D721Med (cell line): ENCODE measurements at regions not wholly inside any gene's neighbourhood (a gene's known extent, or its start where the extent isn't known, plus 50 kb on each side); places are given as distances from the start of the nearest gene placed in this dataset.
"Not testable (repeated sequence)": the region's sequence is repeated elsewhere in the genome, so short reads cannot be mapped to it uniquely, and the experiment has no call there.

ENCODE experiments used
- DNase-seq: peaks from one replicate; pipeline ENCODE4 v3.0.0; 2011; ENCODE audit warnings: low spot score; ENCODE audit not compliant: insufficient read length
- FAIRE-seq: peaks from 2 replicates; lab custom pipeline; 2011; peaks lifted over from hg19 to GRCh38; lab: Jason Lieb, UNC
- CTCF ChIP-seq: IDR thresholded peaks from 2 replicates; pipeline ENCODE4 v1.5.1; 2012; ENCODE audit warnings: mild to moderate bottlenecking, control low read depth; ENCODE audit not compliant: insufficient read depth; ENCODE audit errors: missing control alignments

GRCh38 chr3:194064380-194065332 lies 71.3 kb upstream of the HES1 start:
- no peak for TF ChIP-seq CTCF
- DNase-seq (no peak), FAIRE-seq (no peak)

DNA sequence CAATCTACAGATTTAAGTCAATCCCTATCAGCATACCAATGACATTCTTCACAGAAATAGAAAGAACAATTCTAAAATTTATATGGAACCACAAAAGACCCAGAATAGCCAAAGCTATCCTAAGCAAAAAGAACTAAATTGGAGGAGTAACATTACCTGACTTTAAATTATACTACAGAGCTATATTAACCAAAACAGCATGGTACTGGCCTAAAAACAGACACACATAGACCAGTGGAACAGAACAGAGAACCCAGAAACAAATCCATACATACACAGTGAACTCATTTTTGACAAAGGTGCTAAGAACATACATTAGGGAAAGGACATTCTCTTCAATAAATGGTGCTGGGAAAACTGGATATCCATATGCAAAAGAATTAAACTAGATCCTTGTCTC lies 68.6 kb upstream of the HES1 start:
- DNase-seq, FAIRE-seq: not testable (repeated sequence)

- FAIRE-seq, result no peak
- no peak for DNase-seq
- TF ChIP-seq CTCF, result no peak
Observed at GRCh38 chr3:194067949-194068362, 68.0 kb upstream of the HES1 start.

GRCh38 chr3:194069421-194070219 lies 66.3 kb upstream of the HES1 start:
- no peak for TF ChIP-seq CTCF
- DNase-seq (no peak), FAIRE-seq (no peak)

DNA sequence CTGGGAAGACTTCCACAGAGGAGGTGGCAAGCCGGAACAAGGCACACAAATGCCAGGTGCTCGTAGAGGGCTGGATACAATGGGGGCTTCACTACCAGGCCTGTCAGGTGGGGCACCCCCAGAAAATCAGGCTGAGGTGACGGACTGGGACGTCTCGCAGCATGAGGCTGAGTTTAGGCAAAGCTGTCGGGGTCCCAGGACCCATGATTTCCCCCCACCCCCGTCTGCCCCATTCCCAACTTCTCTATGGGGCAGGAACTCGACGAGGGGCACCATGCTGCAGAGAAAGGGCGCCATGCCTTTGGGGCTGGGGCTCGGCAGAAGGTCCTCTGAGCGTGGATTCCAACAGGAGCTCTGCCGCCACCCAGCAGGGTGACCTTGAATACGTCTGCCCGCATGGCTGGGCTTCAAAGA lies 65.7 kb upstream of the HES1 start:
- TF ChIP-seq CTCF, result no peak
- FAIRE-seq, result no peak

GRCh38 chr3:194070634-194071409 lies 65.1 kb upstream of the HES1 start:
- peak; percentile 60 for DNase-seq
- no peak for FAIRE-seq
- no peak for TF ChIP-seq CTCF

More for the DNA sequence above, 65.7 kb upstream of the HES1 start:
- DNase-seq, result no peak

GRCh38 chr3:194072097-194072428 lies 63.9 kb upstream of the HES1 start:
- TF ChIP-seq CTCF, result no peak
- DNase-seq, result no peak
- FAIRE-seq, result no peak
